Endothelial cell (in vitro differentiated cells): ENCODE measurements at regions not wholly inside any gene's neighbourhood (a gene's known extent, or its start where the extent isn't known, plus 50 kb on each side); places are given as distances from the start of the nearest gene placed in this dataset.
"Not testable (repeated sequence)": the region's sequence is repeated elsewhere in the genome, so short reads cannot be mapped to it uniquely, and the experiment has no call there.

Experiments used
- DNase-seq: peaks from one replicate; pipeline ENCODE4 v3.0.0; 2021; ENCODE audit warnings: low spot score
- H3K27ac Mint-ChIP-seq: one replicate; pipeline ENCODE4 v1.8.0; 2021; ENCODE audit warnings: mixed read lengths, inconsistent platforms; ENCODE audit not compliant: unreplicated experiment
- H3K27me3 Mint-ChIP-seq: one replicate; pipeline ENCODE4 v1.8.0; 2021; ENCODE audit warnings: mild to moderate bottlenecking, moderate library complexity, mixed read lengths, inconsistent platforms; ENCODE audit not compliant: unreplicated experiment
- H3K36me3 Mint-ChIP-seq: one replicate; pipeline ENCODE4 v1.8.0; 2021; ENCODE audit warnings: mild to moderate bottlenecking, low read depth, mixed read lengths, inconsistent platforms; ENCODE audit not compliant: unreplicated experiment
- H3K4me1 Mint-ChIP-seq: one replicate; pipeline ENCODE4 v1.8.0; 2021; ENCODE audit warnings: mild to moderate bottlenecking, mixed read lengths, inconsistent platforms; ENCODE audit not compliant: unreplicated experiment
- H3K4me3 Mint-ChIP-seq: one replicate; pipeline ENCODE4 v1.8.0; 2021; ENCODE audit warnings: mild to moderate bottlenecking, mixed read lengths, inconsistent platforms; ENCODE audit not compliant: unreplicated experiment
- H3K9me3 Mint-ChIP-seq: one replicate; pipeline ENCODE4 v1.8.0; 2021; ENCODE audit warnings: mixed read lengths, inconsistent platforms; ENCODE audit not compliant: unreplicated experiment
- TF ChIP-seq, protein P1 (sequence below): fragments of 200-600 bp; sonication (generic); IDR thresholded peaks from one replicate; pipeline ENCODE4 v1.5.0; 2021; ENCODE audit warnings: antibody characterized with exemption; ENCODE audit not compliant: unreplicated experiment

DNA sequence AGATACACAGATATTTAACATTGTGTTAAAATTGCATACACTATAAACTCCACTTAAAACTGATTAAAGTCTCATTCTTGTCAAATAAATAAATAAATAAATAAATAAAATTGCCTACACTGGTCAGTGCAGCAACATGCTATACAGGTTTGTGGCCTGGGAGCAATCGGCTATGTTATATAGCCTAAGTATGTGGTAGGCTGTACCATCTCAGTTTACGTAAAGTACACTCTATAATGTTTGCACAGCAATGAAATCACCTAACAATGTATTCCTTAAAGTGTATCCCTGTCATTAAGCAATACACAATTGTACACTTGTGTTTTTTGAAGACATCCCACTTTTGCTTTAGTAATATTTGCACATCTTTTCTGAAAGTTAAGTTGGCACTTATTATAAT, 337.7 kb upstream of the SETBP1 start:
- H3K27me3 Mint-ChIP-seq, result no peaks in the 10 kb centered on the region
- no peaks in the 10 kb centered on the region for H3K9me3 Mint-ChIP-seq
- H3K27ac Mint-ChIP-seq, result no peak overlapping the region
- DNase-seq, result no peak
- no peaks in the 10 kb centered on the region for H3K4me1 Mint-ChIP-seq
- TF ChIP-seq, protein P1, sequence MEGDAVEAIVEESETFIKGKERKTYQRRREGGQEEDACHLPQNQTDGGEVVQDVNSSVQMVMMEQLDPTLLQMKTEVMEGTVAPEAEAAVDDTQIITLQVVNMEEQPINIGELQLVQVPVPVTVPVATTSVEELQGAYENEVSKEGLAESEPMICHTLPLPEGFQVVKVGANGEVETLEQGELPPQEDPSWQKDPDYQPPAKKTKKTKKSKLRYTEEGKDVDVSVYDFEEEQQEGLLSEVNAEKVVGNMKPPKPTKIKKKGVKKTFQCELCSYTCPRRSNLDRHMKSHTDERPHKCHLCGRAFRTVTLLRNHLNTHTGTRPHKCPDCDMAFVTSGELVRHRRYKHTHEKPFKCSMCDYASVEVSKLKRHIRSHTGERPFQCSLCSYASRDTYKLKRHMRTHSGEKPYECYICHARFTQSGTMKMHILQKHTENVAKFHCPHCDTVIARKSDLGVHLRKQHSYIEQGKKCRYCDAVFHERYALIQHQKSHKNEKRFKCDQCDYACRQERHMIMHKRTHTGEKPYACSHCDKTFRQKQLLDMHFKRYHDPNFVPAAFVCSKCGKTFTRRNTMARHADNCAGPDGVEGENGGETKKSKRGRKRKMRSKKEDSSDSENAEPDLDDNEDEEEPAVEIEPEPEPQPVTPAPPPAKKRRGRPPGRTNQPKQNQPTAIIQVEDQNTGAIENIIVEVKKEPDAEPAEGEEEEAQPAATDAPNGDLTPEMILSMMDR, result no peak
- no peak overlapping the region for H3K4me3 Mint-ChIP-seq
- no peaks in the 10 kb centered on the region for H3K36me3 Mint-ChIP-seq

DNA sequence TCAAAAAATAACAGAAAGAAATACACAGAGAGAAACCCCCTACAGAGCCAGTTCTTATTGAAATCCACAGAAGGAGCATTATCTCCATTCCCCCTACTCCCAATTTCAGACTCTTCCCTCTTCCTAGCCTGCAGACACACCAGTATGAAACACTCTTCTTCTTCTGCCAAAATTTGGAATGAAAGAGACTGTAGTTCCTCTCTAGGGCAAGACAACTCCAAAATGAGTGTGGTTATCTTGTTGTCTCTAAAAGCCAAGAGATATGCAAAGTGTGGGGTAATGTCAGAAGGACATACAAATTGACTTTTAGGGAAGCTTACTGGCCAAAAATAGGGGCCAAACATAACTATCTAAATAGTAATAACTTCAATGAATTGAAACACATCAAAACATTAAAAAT, 337.1 kb upstream of the SETBP1 start:
- no peaks in the 10 kb centered on the region for H3K9me3 Mint-ChIP-seq
- H3K4me1 Mint-ChIP-seq, result no peaks in the 10 kb centered on the region
- no peaks in the 10 kb centered on the region for H3K36me3 Mint-ChIP-seq
- no peak overlapping the region for H3K27ac Mint-ChIP-seq
- H3K4me3 Mint-ChIP-seq, result no peak overlapping the region
- DNase-seq, result no peak
- TF ChIP-seq, protein P1, result no peak
- no peaks in the 10 kb centered on the region for H3K27me3 Mint-ChIP-seq

DNA sequence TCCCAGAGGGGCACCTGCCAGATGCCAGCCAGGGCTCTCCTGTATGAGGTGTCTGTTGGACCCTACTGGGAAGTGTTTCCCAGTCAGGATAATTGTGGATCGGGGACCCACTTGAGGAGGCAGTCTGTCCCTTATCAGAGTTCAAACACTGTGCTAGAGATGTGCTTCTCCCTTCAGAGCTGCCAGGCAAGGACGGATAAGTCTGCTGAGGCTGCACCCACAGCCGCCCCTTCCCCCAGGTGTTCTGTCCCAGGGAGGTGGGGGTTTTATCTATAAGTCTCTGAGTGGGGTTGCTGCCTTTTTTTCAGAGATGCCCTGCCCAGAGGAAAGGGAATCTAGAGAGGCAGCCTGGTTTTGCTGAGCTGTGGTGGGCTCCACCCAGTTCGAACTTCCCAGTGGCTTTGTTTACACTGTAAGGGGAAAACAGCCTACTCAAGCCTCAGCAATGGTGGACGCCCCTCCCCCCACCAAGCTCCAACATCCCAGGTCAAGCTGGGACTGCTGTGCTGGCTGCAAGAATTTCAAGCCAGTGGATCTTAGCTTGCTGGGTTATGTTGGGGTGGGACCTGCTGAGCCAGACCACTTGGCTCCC, 324.0 kb upstream of the SETBP1 start:
- no peaks in the 10 kb centered on the region for H3K4me1 Mint-ChIP-seq
- H3K27ac Mint-ChIP-seq, result no peak overlapping the region
- H3K4me3 Mint-ChIP-seq, result no peak overlapping the region
- no peak for DNase-seq
- TF ChIP-seq, protein P1, result no peak
- H3K9me3 Mint-ChIP-seq, result no peaks in the 10 kb centered on the region
- H3K27me3 Mint-ChIP-seq, result peaks cover 1% of the 10 kb centered on the region
- peaks cover 3% of the 10 kb centered on the region for H3K36me3 Mint-ChIP-seq

DNA sequence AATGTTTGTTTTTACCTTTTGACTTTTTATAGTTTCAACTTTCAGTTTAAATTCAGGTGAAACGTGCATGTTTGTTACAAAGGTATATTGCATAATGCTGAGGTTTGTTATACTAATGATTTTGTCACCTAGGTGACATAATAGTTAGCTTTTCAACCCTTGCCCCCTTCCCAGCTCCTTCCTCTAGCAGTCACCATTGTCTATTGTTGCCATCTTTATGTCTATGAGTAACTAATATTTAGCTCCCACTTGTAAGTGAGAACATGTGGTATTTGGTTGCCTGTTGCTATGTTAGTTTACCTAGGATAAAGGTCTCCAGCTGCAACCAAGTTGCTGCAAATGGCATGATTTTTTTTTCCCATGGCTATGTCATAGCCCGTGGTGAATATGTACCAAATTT, 322.3 kb upstream of the SETBP1 start:
- TF ChIP-seq, protein P1, result no peak
- peaks cover 3% of the 10 kb centered on the region for H3K36me3 Mint-ChIP-seq
- H3K27ac Mint-ChIP-seq, result no peak overlapping the region
- H3K4me3 Mint-ChIP-seq, result no peak overlapping the region
- H3K27me3 Mint-ChIP-seq, result peaks cover 4% of the 10 kb centered on the region
- DNase-seq, result no peak
- no peaks in the 10 kb centered on the region for H3K9me3 Mint-ChIP-seq
- no peaks in the 10 kb centered on the region for H3K4me1 Mint-ChIP-seq

DNA sequence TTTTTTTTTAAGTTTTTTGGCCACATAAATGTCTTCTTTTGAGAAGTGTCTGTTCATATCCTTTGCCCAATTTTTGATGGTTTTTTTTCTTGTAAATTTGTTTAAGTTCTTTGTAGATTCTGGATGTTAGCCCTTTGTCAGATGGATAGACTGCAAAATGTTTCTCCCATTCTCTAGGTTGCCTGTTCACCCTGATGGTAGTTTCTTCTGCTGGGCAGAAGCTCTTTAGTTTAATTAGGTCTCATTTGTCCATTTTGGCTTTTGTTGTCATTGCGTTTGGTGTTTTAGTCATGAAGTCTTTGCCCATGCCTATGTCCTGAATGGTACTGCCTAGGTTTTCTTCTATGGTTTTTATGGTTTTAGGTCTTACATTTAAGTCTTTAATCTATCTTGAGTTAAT, 320.9 kb upstream of the SETBP1 start:
- H3K4me1 Mint-ChIP-seq, DNase-seq, H3K4me3 Mint-ChIP-seq, H3K9me3 Mint-ChIP-seq, H3K27me3 Mint-ChIP-seq, H3K27ac Mint-ChIP-seq, H3K36me3 Mint-ChIP-seq: not testable (repeated sequence)

DNA sequence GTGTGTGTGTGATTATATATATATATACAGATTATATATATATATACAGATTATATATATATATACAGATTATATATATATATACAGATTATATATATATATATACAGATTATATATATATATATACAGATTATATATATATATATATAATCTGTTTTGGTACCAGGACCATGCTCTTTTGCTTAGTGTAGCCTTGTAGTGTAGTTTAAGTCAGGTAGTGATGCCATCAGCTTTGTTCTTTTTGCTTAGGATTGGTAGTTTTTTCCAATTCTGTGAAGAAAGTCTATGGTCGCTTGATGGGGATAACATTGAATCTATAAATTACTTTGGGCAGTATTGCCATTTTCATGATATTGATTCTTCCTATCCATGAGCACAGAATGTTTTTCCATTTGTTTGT, 318.5 kb upstream of the SETBP1 start:
- not testable (repeated sequence) for H3K4me1 Mint-ChIP-seq, H3K4me3 Mint-ChIP-seq

More for the DNA sequence above, 318.5 kb upstream of the SETBP1 start:
- H3K9me3 Mint-ChIP-seq, H3K27me3 Mint-ChIP-seq, H3K27ac Mint-ChIP-seq, DNase-seq, H3K36me3 Mint-ChIP-seq: not testable (repeated sequence)
